ENCODE measurements at regions not wholly inside any gene's neighbourhood (a gene's known extent, or its start where the extent isn't known, plus 50 kb on each side); places are given as distances from the start of the nearest gene placed in this dataset.
"Not testable (repeated sequence)": the region's sequence is repeated elsewhere in the genome, so short reads cannot be mapped to it uniquely, and the experiment has no call there.

DNA sequence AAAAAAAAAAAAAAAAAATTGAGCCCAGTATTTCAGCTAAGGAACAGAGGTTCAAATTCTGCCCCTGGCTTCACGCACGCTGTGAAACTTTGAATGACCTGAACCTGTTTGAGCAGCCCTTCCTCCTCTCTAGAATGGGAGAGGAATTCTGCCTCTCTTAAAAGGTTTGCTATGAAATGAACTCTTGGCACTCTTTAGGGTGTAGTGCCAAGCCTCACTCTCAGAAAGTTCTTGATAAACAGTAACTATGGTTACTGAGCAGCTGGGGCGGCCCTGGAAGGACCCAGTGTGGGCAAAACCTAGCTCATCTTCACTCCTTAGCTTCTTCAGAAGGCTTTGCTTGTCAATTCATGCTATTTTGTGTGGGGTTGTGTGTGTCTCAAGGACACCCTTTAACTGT lies 73.7 kb downstream of the GEMIN8 start:
- no peak for DNase-seq (ENCODE audit: low spot score)

DNA sequence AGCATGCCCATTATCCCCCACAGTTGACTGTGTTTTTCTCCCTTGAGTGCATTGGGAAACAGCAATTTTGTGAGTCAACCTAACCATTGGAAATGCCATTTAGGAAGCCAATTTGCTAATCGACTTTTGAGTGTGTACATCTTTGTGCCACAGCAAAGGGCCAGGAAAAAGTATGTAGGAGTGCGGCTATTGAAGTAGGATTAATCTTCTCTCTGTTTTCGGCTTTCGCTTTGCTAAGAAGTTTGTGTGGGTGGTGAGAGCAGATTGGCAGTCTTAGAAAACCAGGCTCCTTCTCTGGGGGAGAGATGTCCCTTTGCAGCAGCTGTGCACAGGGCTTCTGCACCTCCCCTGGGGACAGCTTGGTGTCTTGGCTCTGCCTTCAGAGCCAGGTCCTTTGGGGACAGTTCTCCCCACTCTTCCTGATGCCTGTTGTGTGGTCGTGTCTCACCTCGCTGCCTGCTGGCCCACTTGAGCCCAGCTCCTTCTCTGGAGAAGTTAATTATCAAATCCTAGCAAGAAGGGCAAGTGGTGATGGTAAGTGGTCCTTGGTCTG lies 74.5 kb downstream of the GEMIN8 start:
- no peak for DNase-seq (ENCODE audit: low spot score)

DNA sequence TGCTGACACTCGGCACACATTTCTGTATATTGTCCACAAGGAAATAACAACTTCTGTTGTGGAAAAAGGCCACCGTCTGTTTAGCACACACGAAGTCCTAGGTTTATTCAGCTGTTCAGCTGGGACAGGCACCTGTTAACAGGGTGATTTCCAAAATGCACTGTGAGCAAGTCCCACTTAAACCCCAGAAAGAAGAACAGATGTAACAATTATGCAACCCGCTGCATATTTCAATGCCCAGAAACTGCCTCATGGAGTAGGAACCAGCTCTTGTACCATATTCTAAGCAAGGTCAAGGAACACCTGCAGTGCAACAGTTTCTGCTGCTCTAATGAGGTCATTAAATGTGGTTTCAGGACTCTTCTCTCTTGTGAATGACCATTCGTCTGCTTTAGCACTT lies 77.1 kb downstream of the GEMIN8 start:
- DNase-seq (ENCODE audit: low spot score): no peak

DNA sequence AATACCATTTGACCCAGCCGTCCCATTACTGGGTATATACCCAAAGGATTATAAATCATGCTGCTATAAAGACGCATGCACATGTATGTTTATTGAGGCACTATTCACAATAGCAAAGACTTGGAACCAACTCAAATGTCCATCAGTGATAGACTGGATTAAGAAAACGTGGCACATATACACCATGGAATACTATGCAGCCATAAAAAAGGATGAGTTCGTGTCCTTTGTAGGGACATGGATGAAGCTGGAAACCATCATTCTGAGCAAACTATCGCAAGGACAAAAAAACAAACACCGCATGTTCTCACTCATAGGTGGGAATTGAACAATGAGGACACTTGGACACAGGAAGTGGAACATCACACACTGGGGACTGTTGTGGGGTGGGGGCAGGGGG lies 83.5 kb downstream of the GEMIN8 start:
- not testable (repeated sequence) for DNase-seq (ENCODE audit: low spot score)

DNA sequence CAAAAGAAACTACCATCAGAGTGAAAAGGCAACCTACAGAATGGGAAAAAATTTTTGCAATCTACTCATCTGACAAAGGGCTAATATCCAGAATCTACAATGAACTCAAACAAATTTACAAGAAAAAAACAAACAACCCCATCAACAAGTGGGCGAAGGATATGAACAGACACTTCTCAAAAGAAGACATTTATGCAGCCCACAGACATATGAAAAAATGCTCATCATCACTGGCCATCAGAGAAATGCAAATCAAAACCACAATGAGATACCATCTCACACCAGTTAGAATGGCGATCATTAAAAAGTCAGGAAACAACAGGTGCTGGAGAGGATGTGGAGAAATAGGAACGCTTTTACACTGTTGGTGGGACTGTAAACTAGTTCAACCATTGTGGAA lies 83.9 kb downstream of the GEMIN8 start:
- DNase-seq (ENCODE audit: low spot score): not testable (repeated sequence)

DNA sequence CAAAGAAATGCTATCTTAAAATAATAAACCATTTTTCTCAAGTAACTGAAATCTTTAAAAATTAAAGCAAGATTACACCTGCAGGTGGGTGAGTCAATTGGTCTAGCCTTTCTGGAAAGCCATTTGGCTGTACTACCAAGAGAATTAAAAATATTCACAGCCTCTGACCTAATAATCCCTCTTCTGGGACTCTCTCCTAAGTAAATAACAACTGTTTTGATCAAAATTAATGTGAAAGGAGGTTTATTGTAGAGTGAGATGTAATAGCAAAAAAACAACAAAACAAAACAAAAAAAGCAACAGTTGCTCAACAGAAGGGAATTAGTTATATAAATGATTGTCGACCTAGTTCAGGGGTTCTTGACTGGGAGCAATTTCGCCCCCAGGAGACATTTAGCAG lies 89.0 kb downstream of the GEMIN8 start:
- DNase-seq (ENCODE audit: low spot score): no peak

DNA sequence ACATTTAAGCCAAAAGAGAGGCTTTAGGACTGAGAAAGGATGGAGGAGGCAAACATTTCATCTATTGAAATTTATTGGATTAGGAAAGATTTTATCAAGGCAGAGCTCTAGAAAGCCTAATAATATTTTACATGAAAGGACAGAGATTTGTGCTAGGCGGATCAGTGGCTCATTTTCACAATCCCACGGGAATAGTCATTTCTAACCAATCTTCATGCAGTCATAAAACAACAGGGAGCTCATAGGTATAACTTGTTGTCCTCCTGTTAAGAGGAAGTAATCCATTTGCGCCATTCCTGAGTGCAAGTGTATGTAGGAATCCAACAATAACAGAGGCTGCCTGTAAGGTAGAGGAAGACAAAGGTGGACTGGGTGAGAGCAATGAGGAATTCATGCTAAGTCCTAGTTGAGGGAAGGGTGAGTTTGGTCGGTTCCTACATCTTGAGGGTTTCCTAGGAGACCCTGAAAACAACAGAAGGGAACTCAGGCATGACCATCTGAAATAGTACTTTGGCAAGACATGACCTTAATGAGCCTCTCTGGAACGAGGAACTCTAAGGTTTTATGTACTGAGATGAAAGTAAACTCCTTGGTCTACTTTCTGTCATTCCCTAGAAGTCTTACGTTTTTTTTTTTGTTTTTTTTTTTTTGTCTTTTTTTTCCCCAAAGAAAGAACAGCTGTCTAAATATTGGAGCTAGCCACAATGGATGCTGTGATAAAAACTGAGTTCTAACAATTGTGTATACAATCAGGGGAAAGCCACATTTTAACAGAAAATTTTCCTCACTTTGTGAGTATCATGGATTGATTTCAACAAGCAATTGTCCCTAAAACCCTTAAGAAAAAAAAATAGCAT lies 89.7 kb downstream of the GEMIN8 start:
- DNase-seq (ENCODE audit: low spot score): no peak

DNA sequence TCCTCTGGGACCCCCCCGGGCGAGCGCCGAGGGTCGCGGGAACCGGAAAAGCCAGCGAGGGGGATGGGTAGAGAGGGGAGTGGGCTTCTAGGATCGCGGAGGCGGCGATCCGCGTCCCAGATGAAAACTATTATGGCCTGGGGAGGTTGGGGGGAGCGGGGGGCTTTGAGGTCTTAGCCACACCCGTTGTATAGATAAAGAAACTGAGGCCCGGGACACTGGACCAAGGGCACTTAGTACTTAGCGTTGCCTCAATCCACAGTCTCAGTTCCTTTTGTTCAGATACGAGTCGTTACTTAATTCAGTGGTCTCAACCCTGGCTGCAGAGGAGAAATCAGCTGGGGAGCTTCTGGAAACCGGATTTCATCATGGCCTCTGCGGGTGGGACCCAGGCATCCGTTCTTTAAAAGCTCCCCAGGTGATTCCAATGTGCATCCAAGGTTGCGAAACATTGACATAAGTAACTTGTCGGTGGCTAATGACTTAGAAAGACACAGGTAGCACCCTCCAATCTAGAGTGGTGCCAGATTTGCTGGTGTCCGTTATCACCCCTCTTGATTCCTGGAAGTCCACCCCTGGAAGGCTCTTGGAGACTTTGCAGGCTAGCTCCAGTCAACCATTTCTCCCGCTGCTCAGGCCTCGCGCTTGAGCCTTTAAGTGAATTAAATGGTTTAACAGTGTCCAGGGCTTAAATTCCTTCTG lies 90.7 kb downstream of the GEMIN8 start:
- no peak for DNase-seq (ENCODE audit: low spot score)

DNA sequence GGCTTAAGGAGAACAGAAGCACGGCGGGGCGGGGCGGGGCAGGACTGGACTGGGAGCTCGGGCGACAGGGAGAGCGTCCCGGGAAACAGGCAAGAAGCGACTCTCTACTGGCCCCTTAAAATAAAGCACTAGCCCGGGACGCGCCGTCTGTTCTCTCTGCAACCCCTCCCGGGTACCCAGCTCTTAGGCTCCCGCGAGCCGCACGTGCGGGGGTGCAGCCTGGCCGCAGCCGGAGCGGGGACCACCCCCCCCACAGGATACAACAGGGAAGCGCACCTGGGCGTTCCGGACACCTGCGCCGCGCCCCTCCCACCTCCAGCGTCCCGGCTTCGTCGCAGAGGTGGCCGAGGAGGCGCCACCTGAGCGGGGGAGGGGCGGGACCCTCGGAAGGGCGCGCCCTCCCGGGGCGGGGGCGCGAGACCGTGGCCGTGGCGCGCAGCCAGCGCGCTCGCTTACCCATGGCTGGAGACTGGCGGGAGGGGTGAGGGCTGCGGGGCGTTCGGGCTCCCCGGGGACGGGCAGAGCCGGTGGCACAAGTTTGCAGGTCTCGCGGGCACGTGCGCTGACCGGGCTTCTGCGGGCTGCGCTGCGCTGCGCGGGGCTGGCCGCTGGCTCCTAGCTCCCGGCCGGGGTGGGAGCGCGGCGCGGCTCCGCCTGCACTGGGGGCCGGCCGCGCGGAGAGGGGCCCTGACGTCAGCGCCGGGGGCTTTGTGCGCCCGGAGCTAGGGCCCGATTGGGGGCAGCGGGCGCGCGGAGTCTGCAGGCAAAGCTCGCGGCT lies 91.5 kb downstream of the GEMIN8 start:
- no peak for DNase-seq (ENCODE audit: low spot score)

DNA sequence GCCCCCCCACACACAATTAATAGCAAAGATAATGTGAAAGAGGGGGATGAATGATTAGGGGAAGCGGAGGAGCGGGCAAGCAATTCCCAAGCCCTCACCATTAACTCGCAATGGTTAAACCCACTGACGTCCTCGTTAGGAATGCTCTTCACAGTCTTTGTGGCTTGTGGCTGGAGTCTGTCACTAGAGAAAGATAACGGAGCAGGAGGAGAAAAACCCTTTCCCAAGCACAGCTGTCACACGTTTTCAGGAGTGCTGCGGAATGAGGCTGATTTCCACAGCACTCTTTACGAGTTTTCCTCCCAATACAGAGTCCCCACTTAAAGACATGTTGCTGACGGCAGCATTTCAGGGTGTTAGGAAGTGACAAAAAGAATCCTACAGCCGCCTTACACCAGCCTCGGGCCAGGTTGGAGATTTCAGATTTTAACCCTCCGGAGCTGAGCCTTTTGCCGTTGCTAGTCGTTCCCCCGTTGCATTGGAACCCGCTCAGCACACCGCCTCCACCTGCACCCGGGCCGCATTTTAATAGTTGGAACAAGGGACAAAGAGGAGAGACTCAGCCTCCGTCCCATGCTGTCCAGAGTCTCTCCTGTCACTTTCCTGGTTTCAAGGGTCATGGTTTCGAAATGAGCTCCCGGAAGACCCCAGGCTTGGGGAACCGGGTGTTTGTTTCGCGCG lies 92.2 kb downstream of the GEMIN8 start:
- DNase-seq (ENCODE audit: low spot score): no peak

DNA sequence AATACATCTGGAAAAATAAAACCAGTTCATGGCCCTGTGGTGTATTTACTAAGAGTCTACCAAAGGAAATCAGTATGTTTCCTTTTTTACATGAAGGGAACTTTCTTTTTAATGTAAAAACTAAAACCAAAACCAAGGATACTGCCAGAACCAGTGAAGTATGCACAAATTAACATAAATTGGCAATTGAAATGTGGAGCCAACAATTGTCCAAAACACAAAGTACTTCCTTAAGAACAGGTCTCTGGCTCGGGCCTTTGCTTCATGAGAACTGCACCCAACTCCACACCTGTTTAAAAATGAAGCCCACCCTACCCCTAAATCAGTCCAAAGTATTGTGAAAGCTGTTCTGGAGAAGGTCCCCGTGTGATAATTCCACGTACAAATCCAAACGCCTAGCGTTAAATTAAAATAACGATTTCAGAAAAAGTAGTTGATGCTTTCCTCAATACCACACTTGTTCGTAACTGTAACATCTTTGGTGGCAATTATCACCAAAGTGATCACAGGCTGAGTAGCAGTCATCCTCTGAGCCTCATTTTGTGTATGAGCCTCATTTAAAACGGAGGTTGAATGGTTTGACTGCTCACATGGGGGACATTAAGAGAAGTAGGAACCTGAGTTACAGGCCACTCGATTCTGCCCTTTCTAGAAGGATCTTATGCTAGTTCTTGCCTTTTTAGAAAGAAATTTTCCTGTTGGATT lies 93.0 kb downstream of the GEMIN8 start:
- DNase-seq (ENCODE audit: low spot score): no peak

DNA sequence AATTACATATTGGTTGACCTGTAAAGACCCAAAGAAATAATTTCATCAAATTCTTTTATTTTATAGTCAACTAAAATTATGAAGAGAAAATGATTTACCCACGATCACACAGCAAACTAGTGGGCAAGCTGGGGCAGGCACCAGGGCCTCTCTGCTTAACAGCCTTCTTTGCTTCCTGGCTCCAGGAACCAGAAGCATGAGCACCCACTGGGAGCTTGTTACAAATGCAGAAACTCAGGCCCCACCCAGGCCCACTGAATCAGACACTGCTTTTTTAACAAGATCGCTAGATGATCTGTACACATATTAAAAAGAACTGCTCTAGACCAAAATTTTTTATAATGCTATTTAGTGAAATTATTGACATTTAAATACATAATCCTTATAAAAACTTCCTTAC lies 95.0 kb downstream of the GEMIN8 start:
- DNase-seq (ENCODE audit: low spot score): no peak

DNA sequence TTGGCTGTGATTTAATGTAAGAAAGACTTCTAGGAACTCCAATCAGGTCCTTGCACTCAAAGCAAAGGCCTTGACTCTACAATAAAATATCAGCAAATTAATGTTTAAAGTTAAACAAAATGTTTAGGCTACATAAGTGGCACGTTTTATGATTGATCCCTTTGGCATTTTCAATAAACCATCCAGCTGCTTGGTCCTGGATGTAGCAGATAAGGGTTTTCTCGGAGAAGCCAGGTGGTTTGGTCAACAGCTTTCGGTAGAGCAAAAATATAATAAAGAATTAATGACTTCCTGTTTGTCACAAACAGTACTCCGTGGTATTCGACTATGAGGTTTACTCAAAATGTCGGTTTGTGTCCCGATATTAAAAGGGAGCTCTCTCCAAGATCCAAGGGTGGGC lies 95.8 kb downstream of the GEMIN8 start:
- no peak for DNase-seq (ENCODE audit: low spot score)

DNA sequence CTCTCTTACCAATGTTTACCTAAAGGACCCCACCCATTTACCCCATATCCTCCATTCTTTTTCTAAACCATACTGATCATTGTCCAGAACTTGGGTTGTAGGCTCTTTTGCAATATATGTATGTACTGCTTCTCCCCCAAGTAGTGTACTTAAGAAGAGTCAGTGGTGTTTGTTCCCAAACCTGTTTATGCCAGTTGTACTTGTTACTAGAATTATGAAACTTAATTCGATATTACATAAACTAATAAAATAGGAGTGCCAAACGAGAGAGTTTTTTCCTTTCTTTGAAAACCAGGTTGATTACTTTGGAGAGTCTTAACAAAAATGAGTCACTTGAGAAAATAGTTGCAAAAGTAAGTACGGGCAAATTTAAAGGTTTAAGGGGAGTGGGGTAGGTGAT lies 96.3 kb downstream of the GEMIN8 start:
- no peak for DNase-seq (ENCODE audit: low spot score)

DNA sequence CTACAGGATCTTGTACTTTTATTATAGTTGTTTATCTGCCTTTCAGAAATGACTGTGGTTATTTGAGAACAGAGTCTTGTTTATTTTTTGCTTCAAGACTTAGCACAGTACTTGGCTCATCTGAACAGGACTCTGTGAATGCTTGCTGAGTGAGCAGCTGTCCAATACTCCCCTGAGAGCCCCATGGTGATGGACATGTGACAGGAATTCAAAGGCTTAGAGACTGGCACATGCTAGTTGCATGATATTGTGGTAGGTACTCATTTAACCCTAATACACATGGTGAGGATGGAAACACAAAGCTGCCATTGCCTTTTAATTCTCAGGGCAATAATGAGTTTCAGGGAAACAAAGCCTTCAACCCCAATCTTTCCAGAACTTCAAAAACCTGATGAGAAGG lies 97.3 kb downstream of the GEMIN8 start:
- peak; percentile 23 for DNase-seq (ENCODE audit: low spot score)

DNA sequence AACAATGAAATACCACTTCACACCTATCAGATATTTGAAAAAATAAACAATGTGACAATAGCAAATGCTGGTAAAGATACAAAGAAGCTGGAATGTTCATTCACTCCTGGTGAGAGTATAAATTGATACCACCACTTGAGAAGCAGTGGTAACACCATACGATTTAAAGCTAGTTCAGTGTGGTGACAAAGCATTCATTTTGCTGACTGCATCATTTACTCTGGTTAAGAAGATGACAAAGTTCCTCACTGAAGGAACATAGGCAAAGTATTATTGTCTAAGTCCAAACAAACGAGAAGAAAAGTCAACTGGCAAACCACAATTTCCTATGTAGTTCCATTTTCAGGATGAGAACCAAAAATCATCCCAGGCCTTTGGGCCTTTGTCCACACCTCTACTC lies 102.5 kb downstream of the GEMIN8 start:
- no peak for DNase-seq (ENCODE audit: low spot score)

DNA sequence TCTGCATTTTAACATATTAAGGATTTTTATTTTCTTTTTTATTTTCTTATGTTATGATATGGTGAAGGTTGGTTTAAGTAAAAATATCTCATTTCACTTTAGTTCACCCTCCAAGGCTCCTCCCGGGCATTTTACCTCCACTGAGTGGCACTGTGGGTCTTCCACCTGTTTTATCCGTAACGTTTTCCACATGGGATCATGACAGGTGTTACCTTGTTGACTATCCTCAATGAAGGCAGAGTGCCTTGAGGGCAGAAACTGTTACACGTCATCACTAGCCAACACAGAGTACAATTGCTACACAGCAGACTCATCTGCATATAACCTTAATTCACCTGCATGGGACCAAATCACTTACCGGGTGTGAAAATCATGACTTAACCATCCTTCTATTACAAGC lies 105.8 kb downstream of the GEMIN8 start:
- no peak for DNase-seq (ENCODE audit: low spot score)

DNA sequence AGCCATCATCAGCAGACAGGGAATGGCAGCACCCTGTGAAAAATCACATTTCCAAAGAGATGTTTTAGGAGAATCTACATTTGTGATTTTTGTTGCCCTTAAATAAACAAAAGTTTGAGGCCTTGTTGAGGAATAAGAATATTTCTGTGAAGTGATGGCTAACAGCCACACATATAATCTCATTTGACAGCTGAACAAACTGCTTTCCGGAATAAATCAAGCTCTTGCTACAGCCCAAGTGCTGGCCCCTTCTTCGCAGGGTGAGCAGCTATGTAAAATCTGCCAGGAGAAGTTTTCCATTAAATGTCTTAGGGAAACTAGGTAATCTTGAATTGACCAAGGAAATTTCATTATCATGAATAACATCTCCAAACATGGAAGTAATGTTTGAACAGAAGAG lies 106.4 kb upstream of the GPM6B start:
- no peak for DNase-seq (ENCODE audit: low spot score)

DNA sequence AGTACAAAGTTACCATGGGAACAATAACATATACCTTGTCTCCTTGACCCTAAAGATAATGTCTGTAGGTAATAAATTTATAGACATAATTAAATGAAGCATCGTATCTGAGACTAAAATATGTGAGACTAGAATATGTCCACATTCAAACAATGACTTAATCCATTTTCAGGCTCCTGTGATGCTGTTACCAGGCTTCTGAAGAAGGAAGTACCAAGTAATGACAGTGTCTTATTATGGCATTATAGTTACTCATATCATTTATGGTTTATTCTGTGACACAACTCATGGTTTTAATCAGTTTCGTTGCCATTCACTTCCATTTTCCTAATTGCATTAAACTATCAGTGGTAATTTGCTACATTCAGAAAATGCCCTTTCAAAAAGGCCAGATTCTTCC lies 100.6 kb upstream of the GPM6B start:
- no peak for DNase-seq (ENCODE audit: low spot score)

DNA sequence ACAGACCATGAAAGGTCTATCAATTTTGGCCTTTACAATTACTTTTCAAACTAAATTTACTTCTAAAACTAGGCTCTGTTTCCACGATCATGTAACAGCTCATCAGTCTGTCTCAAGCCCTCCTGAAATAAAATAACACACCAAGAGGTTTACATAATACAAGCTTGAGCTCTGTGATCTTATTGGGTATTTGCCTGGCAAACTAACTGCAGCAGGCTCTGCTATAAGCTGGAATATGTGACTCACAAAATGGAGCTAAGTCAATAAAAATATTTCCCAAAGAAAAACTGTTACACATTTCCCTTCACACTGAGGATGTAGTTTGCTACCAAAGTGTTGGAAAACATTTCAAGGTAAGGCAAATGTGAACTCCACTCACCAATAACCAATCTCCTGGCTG lies 94.7 kb upstream of the GPM6B start:
- no peak for DNase-seq (ENCODE audit: low spot score)

DNA sequence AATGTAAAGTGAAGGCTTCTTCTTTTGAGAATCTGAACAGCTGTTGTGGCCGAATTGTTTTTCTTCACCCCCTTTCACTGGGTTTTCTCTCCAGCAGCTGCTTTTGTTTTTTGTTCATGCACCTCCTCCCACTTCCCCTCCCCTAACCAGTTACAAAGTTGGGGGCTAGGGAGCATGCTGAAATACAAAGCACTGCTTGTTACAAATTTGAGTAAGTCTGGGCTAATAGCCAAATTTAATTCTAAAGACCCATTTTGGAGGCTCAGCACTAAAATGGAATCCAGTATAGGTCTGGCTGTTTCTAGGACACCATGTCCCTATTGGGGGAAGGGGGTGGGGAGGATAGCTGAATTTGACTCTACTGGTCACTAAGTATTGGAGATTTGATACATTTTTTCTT lies 89.2 kb upstream of the GPM6B start:
- peak; percentile 69 for DNase-seq (ENCODE audit: low spot score)
